Sigmoid colon (tissue), 4 donors: ENCODE measurements at regions not wholly inside any gene's neighbourhood (a gene's known extent, or its start where the extent isn't known, plus 50 kb on each side); places are given as distances from the start of the nearest gene placed in this dataset.

ENCODE experiments used
- EP300 ChIP-seq, 4 donors: sonication (generic); formaldehyde crosslinking; IDR thresholded peaks; one replicate each; pipeline ENCODE4 v1.6.1; 2017; ENCODE audit warnings: antibody characterized with exemption in 4 of 4
- POLR2A ChIP-seq, 2 donors: fragments of 450-650 bp; IDR thresholded peaks; one replicate each; pipeline ENCODE4 v1.6.1; 2016; ENCODE audit warnings: antibody characterized with exemption in 2 of 2, mild to moderate bottlenecking in 2 of 2, moderate library complexity in 2 of 2
- POLR2AphosphoS5 ChIP-seq, 4 donors: sonication (generic); formaldehyde crosslinking; IDR thresholded peaks; one replicate each; pipeline ENCODE4 v1.6.1; 2017; ENCODE audit warnings: antibody characterized with exemption in 4 of 4
- TF ChIP-seq, protein P1 (sequence below), 4 experiments: fragments of 450-650 bp in 3 of 4; fragments of 200-600 bp in 1 of 4; IDR thresholded peaks; one replicate each; pipeline ENCODE4 v1.5.1; 2016 to 2019; ENCODE audit warnings: antibody characterized with exemption in 4 of 4, mild to moderate bottlenecking in 3 of 4, moderate library complexity in 2 of 4

GRCh38 chr7:121459148-121459547, 63.0 kb upstream of the FAM3C start:
- TF ChIP-seq POLR2AphosphoS5 (IDR thresholded peaks at IDR 0.05) (no peak), POLR2A (IDR thresholded peaks at IDR 0.05) (no peak), EP300 (IDR thresholded peaks at IDR 0.05) (no peak)
- TF ChIP-seq, protein P1, sequence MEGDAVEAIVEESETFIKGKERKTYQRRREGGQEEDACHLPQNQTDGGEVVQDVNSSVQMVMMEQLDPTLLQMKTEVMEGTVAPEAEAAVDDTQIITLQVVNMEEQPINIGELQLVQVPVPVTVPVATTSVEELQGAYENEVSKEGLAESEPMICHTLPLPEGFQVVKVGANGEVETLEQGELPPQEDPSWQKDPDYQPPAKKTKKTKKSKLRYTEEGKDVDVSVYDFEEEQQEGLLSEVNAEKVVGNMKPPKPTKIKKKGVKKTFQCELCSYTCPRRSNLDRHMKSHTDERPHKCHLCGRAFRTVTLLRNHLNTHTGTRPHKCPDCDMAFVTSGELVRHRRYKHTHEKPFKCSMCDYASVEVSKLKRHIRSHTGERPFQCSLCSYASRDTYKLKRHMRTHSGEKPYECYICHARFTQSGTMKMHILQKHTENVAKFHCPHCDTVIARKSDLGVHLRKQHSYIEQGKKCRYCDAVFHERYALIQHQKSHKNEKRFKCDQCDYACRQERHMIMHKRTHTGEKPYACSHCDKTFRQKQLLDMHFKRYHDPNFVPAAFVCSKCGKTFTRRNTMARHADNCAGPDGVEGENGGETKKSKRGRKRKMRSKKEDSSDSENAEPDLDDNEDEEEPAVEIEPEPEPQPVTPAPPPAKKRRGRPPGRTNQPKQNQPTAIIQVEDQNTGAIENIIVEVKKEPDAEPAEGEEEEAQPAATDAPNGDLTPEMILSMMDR (IDR thresholded peaks at IDR 0.05): no peak
